SK-N-SH treated with all-trans-retinoic acid at 6 μM for 48 hours (cell line): ENCODE measurements at regions not wholly inside any gene's neighbourhood (a gene's known extent, or its start where the extent isn't known, plus 50 kb on each side); places are given as distances from the start of the nearest gene placed in this dataset.

Experiments
- ARNTL ChIP-seq: fragments of 450-650 bp; formaldehyde crosslinking; IDR thresholded peaks from 2 replicates; pipeline ENCODE4 v1.5.0; 2020; ENCODE audit warnings: low read depth, mild to moderate bottlenecking, moderate library complexity, borderline replicate concordance
- ISL1 ChIP-seq: fragments of 250-450 bp; sonication (Bioruptor Pico); IDR thresholded peaks from 2 replicates; pipeline ENCODE4 v2.1.2; 2022; ENCODE audit warnings: mild to moderate bottlenecking, moderate library complexity
- PPARA ChIP-seq: fragments of 250-450 bp; sonication (Bioruptor Pico); IDR thresholded peaks from 2 replicates; pipeline ENCODE4 v1.5.0; 2020; ENCODE audit warnings: mild to moderate bottlenecking, borderline replicate concordance
- TSHZ2 ChIP-seq: fragments of 250-450 bp; sonication (Bioruptor Pico); IDR thresholded peaks from 2 replicates; pipeline ENCODE4 v1.5.0; 2020; ENCODE audit warnings: mild to moderate bottlenecking, moderate library complexity
- ZFP3 ChIP-seq: fragments of 250-450 bp; sonication (Bioruptor Pico); IDR thresholded peaks from 2 replicates; pipeline ENCODE4 v1.5.0; 2020; ENCODE audit warnings: mild to moderate bottlenecking, moderate library complexity
- ZFP30 ChIP-seq: fragments of 450-650 bp; formaldehyde crosslinking; IDR thresholded peaks from 2 replicates; pipeline ENCODE4 v1.5.0; 2022; ENCODE audit warnings: mild to moderate bottlenecking, moderate library complexity
- ZNF565 ChIP-seq: fragments of 450-650 bp; formaldehyde crosslinking; conservative IDR thresholded peaks from 2 replicates; pipeline ENCODE4 v1.5.0; 2020; ENCODE audit warnings: low read depth, mild to moderate bottlenecking, moderate library complexity
- ZNF70 ChIP-seq: fragments of 450-650 bp; formaldehyde crosslinking; IDR thresholded peaks from 2 replicates; pipeline ENCODE4 v1.5.0; 2020; ENCODE audit warnings: mild to moderate bottlenecking, moderate library complexity
- TF ChIP-seq, protein P1 (sequence below): fragments of 250-450 bp; sonication (Bioruptor Pico); IDR thresholded peaks from 2 replicates; pipeline ENCODE4 v1.5.1; 2020; ENCODE audit warnings: low read depth, mild to moderate bottlenecking, moderate library complexity
- TF ChIP-seq, protein P2 (sequence below): fragments of 250-450 bp; sonication (Bioruptor Pico); IDR thresholded peaks from 2 replicates; pipeline ENCODE4 v1.8.0; 2021; ENCODE audit warnings: low read depth, mild to moderate bottlenecking, moderate library complexity, borderline replicate concordance

DNA sequence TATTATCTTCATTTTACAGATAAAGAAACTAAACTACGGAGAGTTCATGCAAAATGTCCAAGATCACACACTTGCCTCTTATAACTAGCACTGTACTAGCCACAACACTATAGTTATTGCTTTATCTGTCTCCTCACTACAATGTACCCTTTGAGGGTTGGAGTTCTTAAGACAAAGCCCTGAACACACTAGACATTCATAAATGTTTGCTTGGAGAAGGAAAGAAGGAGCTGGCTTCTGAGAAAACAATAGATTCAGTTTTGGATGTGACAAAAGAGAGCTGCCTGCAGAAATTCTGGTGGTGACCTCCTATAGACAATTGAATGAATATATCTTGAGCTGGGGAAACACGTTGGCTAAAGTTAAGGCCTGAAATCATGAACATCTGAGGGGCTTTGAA lies 169.9 kb upstream of the ARHGEF26 start:
- TF ChIP-seq ZFP3 (CRISPR knock-in tag) (no peak), ISL1 (CRISPR knock-in tag) (no peak), ARNTL (CRISPR knock-in tag) (no peak), ZNF565 (CRISPR knock-in tag) (no peak), TSHZ2 (CRISPR knock-in tag) (no peak), ZNF70 (CRISPR knock-in tag) (no peak), ZFP30 (CRISPR knock-in tag) (no peak), PPARA (CRISPR knock-in tag) (no peak)
- TF ChIP-seq, protein P1, sequence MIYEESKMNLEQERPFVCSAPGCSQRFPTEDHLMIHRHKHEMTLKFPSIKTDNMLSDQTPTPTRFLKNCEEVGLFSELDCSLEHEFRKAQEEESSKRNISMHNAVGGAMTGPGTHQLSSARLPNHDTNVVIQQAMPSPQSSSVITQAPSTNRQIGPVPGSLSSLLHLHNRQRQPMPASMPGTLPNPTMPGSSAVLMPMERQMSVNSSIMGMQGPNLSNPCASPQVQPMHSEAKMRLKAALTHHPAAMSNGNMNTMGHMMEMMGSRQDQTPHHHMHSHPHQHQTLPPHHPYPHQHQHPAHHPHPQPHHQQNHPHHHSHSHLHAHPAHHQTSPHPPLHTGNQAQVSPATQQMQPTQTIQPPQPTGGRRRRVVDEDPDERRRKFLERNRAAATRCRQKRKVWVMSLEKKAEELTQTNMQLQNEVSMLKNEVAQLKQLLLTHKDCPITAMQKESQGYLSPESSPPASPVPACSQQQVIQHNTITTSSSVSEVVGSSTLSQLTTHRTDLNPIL (CRISPR knock-in tag): no peak
- TF ChIP-seq, protein P2, sequence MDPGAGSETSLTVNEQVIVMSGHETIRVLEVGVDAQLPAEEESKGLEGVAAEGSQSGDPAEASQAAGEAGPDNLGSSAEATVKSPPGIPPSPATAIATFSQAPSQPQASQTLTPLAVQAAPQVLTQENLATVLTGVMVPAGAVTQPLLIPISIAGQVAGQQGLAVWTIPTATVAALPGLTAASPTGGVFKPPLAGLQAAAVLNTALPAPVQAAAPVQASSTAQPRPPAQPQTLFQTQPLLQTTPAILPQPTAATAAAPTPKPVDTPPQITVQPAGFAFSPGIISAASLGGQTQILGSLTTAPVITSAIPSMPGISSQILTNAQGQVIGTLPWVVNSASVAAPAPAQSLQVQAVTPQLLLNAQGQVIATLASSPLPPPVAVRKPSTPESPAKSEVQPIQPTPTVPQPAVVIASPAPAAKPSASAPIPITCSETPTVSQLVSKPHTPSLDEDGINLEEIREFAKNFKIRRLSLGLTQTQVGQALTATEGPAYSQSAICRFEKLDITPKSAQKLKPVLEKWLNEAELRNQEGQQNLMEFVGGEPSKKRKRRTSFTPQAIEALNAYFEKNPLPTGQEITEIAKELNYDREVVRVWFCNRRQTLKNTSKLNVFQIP (CRISPR knock-in tag): no peak
